ENCODE measurements at regions not wholly inside any gene's neighbourhood (a gene's known extent, or its start where the extent isn't known, plus 50 kb on each side); places are given as distances from the start of the nearest gene placed in this dataset.

DNA sequence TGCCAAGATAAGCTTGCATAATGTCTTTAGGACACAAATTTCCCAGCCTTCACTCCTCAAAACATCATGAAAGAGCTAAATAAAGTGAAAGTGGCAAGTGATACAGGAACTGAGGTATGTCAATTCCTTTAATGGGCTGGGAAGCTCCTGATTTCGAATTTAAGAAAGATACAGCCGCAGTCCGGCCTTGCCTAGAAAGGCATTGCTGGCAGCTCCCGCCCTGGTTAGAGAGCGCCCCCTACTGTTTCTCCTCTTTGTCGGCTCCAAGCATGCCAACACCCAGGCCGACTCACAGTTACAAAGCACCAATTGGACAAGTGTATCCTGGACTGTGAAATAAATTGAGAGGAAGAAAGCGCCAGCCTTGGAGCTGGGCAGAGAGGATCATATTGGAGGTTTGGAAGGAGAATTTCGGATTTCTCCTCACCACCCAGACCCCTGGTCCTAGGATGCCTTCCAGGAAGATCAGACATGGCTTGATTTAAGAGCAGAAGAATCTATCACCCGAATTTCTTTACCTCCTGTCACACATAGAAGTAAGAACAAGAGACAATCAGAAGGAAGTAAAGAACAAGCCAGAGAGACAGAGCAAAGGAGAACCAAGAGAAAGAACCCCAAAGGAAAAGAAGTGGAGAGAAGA, 84.0 kb downstream of the FAM76B start:
- peak overlapping the region; percentile 13 to 38 for H3K27ac ChIP-seq (ENCODE audit: low read depth in 2 of 2, low read length in 1 of 2)
- no peaks in the 10 kb centered on the region for H3K4me1 ChIP-seq (ENCODE audit: control insufficient read depth in 2 of 2, insufficient read depth in 2 of 2, low read length in 1 of 2)

DNA sequence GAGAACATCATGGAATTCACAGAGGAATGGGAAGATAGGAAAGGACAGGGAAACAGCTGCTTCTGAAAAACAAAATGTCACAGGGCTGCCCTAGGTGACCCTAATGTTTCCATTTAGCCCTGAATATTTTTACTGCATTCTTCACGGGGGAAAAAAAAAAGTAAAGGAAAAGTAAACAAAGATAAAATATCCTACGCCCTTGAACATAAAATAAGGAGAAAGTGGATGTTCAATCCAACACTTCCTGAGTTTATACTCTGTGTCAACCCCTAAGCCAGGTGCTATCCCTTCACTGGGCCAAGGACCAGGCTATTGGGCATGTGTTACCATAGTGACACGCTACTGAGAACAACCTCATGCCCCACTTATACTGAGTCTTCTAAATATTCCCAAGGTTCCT, 84.7 kb downstream of the FAM76B start:
- H3K9me3 ChIP-seq (ENCODE audit: control insufficient read depth in 2 of 2, insufficient read depth in 1 of 2, low read depth in 1 of 2, low read length in 1 of 2), result no peaks in the 10 kb centered on the region
- H3K27me3 ChIP-seq (ENCODE audit: control insufficient read depth in 1 of 2, insufficient read depth in 2 of 2, low read length in 2 of 2), result no peaks in the 10 kb centered on the region
- no peak overlapping the region for H3K4me3 ChIP-seq (ENCODE audit: low read depth in 1 of 2, low read length in 2 of 2)
- 48 to 51% methylated on average over 3 of the region's 3 CpGs for WGBS, 2 donors
- H3K4me1 ChIP-seq (ENCODE audit: control insufficient read depth in 2 of 2, insufficient read depth in 2 of 2, low read length in 1 of 2), result no peaks in the 10 kb centered on the region
- peak overlapping the region in 1 of 2 donors; percentile 43 for H3K27ac ChIP-seq (ENCODE audit: low read depth in 2 of 2, low read length in 1 of 2)
- H3K36me3 ChIP-seq (ENCODE audit: control insufficient read depth in 2 of 2, insufficient read depth in 2 of 2, low read length in 1 of 2), result no peaks in the 10 kb centered on the region

More for the DNA sequence above, 84.0 kb downstream of the FAM76B start:
- 10 to 11% methylated on average over 10 of the region's 10 CpGs for WGBS, 2 donors
- H3K4me3 ChIP-seq (ENCODE audit: low read depth in 1 of 2, low read length in 2 of 2), result no peak overlapping the region
- H3K9me3 ChIP-seq (ENCODE audit: control insufficient read depth in 2 of 2, insufficient read depth in 1 of 2, low read depth in 1 of 2, low read length in 1 of 2), result no peaks in the 10 kb centered on the region
- no peaks in the 10 kb centered on the region for H3K36me3 ChIP-seq (ENCODE audit: control insufficient read depth in 2 of 2, insufficient read depth in 2 of 2, low read length in 1 of 2)
- H3K27me3 ChIP-seq (ENCODE audit: control insufficient read depth in 1 of 2, insufficient read depth in 2 of 2, low read length in 2 of 2), result no peaks in the 10 kb centered on the region

DNA sequence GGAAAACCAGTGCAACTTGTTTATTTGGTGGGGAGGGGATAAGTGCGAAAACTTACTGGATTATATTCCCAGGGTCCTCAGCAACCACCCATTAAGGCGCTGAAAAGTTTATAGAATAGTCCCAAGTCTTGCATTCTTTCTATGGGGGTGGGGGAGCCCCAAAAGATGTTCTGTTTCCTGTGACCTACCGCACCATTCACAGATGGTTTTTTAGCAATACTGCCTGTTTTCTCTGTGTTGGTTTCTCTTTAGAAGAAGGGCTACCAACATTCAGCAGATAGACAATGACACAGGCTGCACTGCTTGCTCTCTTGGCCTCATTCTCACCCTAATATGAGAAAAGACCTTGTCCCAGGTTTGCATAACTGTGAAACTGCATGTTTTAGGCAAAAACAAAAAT, 86.5 kb downstream of the FAM76B start:
- H3K27ac ChIP-seq (ENCODE audit: low read depth in 2 of 2, low read length in 1 of 2), result peak overlapping the region in 1 of 2 donors; percentile 4
- no peaks in the 10 kb centered on the region for H3K9me3 ChIP-seq (ENCODE audit: control insufficient read depth in 2 of 2, insufficient read depth in 1 of 2, low read depth in 1 of 2, low read length in 1 of 2)
- H3K27me3 ChIP-seq (ENCODE audit: control insufficient read depth in 1 of 2, insufficient read depth in 2 of 2, low read length in 2 of 2), result no peaks in the 10 kb centered on the region
- H3K4me3 ChIP-seq (ENCODE audit: low read depth in 1 of 2, low read length in 2 of 2), result no peak overlapping the region
- H3K36me3 ChIP-seq (ENCODE audit: control insufficient read depth in 2 of 2, insufficient read depth in 2 of 2, low read length in 1 of 2), result no peaks in the 10 kb centered on the region
- 54 to 56% methylated on average over 3 of the region's 3 CpGs for WGBS, 2 donors
- no peaks in the 10 kb centered on the region for H3K4me1 ChIP-seq (ENCODE audit: control insufficient read depth in 2 of 2, insufficient read depth in 2 of 2, low read length in 1 of 2)

DNA sequence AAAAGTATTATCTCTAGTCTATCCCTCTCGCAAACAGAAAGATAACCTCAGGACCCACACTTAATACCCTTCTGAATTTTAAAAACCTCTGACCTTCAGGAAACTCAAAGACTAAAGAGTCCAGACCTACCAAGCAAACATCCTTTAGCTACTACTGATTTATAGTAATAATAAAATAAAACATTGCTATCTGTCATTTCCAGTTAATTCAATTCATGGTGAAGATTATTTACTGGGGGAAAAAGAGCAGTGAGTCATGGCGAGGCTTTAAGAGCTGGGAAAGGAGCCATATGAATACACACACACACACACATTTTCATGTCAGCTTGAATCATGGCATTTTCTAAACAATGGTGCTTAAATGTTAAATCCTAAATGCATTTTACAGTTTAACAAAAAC, 87.1 kb downstream of the FAM76B start:
- H3K27ac ChIP-seq (ENCODE audit: low read depth in 2 of 2, low read length in 1 of 2), result no peak overlapping the region

DNA sequence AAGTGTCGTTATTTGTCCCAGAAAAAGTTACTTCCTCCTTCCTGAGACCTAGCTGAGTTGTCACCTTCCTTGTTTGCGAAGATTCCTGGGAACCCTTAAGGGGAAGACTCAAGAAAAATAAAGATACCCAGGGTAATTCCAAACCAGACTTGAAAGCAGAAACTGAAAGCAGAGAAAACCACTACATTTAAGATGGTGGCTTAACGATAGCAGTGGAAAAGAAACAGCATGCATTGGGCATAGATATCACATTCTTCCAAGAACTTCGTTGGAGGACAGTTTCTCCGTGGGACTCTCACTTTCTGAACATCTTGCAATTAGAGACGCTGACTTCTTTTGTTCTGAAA, 89.1 kb downstream of the FAM76B start:
- Histone ChIP-seq H3K27ac (ENCODE audit: low read depth in 2 of 2, low read length in 1 of 2) (no peak overlapping the region), H3K4me1 (ENCODE audit: control insufficient read depth in 2 of 2, insufficient read depth in 2 of 2, low read length in 1 of 2) (no peaks in the 10 kb centered on the region)

More for the DNA sequence above, 87.1 kb downstream of the FAM76B start:
- 21 to 31% methylated on average over 2 of the region's 2 CpGs for WGBS, 2 donors
- no peaks in the 10 kb centered on the region for H3K9me3 ChIP-seq (ENCODE audit: control insufficient read depth in 2 of 2, insufficient read depth in 1 of 2, low read depth in 1 of 2, low read length in 1 of 2)
- H3K4me3 ChIP-seq (ENCODE audit: low read depth in 1 of 2, low read length in 2 of 2), result no peak overlapping the region
- H3K36me3 ChIP-seq (ENCODE audit: control insufficient read depth in 2 of 2, insufficient read depth in 2 of 2, low read length in 1 of 2), result no peaks in the 10 kb centered on the region
- no peaks in the 10 kb centered on the region for H3K4me1 ChIP-seq (ENCODE audit: control insufficient read depth in 2 of 2, insufficient read depth in 2 of 2, low read length in 1 of 2)
- no peaks in the 10 kb centered on the region for H3K27me3 ChIP-seq (ENCODE audit: control insufficient read depth in 1 of 2, insufficient read depth in 2 of 2, low read length in 2 of 2)

DNA sequence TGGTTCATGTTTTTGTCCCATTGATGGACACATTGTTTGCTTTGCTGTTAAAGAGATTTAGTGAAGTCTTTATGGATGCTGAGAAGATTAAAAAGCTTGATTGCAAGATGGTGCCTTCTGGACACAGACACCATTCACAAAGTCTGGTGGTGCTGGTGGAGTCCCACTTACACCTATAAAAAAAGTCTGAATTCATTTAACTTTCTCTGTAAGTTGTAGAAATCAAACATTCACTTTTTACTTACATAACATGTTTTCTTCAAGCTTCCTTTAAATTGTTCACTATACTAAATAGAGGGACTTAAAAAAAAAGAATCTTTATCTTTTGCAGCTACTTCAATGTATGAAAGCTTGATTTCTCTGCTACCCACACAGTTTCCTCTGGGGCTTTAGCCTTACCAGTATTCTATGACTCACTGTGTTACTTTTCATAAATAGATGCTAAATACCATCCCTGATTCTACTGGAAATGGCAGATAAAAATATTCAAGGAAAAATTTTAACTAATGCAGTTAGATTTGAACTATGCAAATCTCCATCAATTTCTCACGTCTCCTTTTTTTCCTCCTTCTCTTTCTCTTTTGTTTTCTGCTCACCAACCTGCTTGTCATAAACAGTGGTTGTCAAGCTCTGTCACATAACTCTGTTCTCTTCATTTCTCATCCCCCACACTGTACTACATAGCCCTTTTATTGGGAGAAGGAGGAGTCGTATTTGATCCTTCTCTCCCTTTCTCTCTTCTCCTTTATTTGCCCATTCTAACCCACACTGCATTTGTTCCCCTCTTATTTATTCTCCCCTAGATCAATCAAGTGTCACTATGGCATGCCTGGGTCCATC, 89.7 kb downstream of the FAM76B start:
- Histone ChIP-seq H3K27ac (ENCODE audit: low read depth in 2 of 2, low read length in 1 of 2) (no peak overlapping the region), H3K4me1 (ENCODE audit: control insufficient read depth in 2 of 2, insufficient read depth in 2 of 2, low read length in 1 of 2) (no peaks in the 10 kb centered on the region), H3K4me3 (ENCODE audit: low read depth in 1 of 2, low read length in 2 of 2) (no peak overlapping the region), H3K36me3 (ENCODE audit: control insufficient read depth in 2 of 2, insufficient read depth in 2 of 2, low read length in 1 of 2) (no peaks in the 10 kb centered on the region), H3K27me3 (ENCODE audit: control insufficient read depth in 1 of 2, insufficient read depth in 2 of 2, low read length in 2 of 2) (no peaks in the 10 kb centered on the region), H3K9me3 (ENCODE audit: control insufficient read depth in 2 of 2, insufficient read depth in 1 of 2, low read depth in 1 of 2, low read length in 1 of 2) (no peaks in the 10 kb centered on the region)
- 64% methylated on average over 2 of the region's 2 CpGs for WGBS, 2 donors

More for the DNA sequence above, 89.1 kb downstream of the FAM76B start:
- 71 to 81% methylated on average over 6 of the region's 6 CpGs for WGBS, 2 donors
- no peaks in the 10 kb centered on the region for H3K36me3 ChIP-seq (ENCODE audit: control insufficient read depth in 2 of 2, insufficient read depth in 2 of 2, low read length in 1 of 2)
- no peaks in the 10 kb centered on the region for H3K9me3 ChIP-seq (ENCODE audit: control insufficient read depth in 2 of 2, insufficient read depth in 1 of 2, low read depth in 1 of 2, low read length in 1 of 2)
- H3K4me3 ChIP-seq (ENCODE audit: low read depth in 1 of 2, low read length in 2 of 2), result no peak overlapping the region
- H3K27me3 ChIP-seq (ENCODE audit: control insufficient read depth in 1 of 2, insufficient read depth in 2 of 2, low read length in 2 of 2), result no peaks in the 10 kb centered on the region

DNA sequence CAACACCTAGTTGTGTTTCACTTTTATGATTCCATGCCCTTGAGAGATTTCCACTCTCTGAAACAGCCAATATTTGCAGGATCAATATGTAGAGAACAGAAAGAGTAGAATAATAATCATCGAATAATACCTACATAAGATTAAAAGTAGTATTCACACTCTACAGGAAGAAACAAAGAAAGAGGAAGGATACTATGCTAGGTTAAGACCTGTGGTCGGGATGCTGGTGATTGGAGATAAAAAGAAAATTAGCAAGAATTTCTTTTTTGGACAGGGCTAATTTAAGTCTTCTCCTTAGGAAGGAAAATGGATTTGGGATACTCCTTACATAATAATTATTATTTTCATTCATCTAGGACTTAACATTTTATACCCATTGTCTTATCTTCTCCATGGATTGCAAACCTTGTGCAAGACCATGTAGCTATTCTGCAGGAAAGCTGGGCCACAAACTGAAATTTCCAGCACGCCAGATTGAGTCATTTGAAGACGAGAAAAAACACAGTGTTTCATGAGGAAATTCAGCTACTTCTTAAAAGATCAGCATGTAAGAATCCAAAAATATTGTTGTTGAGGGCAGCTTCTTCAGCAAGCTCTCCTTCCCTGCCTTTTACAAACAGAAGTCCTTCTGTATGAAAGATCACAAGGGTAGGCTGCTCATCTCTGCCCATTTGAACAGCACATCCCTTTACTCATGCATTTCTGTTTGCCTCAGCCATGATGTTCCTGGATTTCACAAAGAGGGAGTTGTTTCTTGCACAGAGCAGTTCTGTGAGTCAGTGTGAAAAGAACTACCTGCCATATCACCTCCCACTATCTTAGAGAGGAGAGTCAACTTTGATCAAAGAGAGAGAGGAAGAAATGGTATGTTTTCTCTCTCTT, 90.7 kb downstream of the FAM76B start:
- Histone ChIP-seq H3K4me1 (ENCODE audit: control insufficient read depth in 2 of 2, insufficient read depth in 2 of 2, low read length in 1 of 2) (no peaks in the 10 kb centered on the region), H3K27ac (ENCODE audit: low read depth in 2 of 2, low read length in 1 of 2) (no peak overlapping the region), H3K36me3 (ENCODE audit: control insufficient read depth in 2 of 2, insufficient read depth in 2 of 2, low read length in 1 of 2) (no peaks in the 10 kb centered on the region), H3K9me3 (ENCODE audit: control insufficient read depth in 2 of 2, insufficient read depth in 1 of 2, low read depth in 1 of 2, low read length in 1 of 2) (no peaks in the 10 kb centered on the region), H3K27me3 (ENCODE audit: control insufficient read depth in 1 of 2, insufficient read depth in 2 of 2, low read length in 2 of 2) (no peaks in the 10 kb centered on the region), H3K4me3 (ENCODE audit: low read depth in 1 of 2, low read length in 2 of 2) (no peak overlapping the region)
- 66 to 70% methylated on average over 4 of the region's 4 CpGs for WGBS, 2 donors

DNA sequence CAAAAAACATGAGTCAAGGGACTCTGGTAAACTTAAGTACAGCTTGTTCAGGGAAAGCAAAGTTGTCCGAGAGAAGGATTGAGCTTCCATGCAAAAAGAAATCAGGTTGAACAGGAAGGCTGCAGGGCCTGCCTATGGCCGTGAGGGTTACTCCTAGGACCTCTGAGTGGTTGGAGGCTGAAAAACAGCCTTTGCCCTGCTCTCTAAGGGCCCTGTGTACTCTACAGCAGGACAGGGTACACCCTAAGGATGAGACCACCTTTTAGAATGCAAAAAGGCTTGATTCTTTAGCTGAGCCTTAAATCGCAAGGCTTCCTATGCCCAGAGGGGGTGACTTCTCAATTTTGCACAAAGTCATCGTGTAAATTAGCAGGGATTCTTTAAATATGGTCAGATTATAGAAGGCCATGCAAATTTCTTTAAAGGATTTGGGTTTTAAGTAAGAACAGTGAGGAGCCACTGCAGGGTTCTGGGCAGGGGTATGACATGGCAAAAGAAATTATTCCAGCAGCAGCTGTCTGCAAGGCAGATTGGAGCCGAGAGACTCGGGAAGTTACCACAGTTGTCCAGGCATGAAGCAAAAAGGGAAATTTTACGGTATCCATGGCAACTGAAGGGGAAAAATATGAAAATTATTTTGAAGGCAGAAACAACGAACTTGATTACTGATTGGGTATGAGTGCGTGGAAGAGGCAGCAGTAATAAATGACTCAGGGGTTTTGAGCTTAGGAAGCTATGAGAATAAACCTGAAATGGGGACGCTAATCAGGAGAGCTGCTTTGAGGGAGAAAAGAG, 91.8 kb downstream of the FAM76B start:
- Histone ChIP-seq H3K36me3 (ENCODE audit: control insufficient read depth in 2 of 2, insufficient read depth in 2 of 2, low read length in 1 of 2) (no peaks in the 10 kb centered on the region), H3K4me1 (ENCODE audit: control insufficient read depth in 2 of 2, insufficient read depth in 2 of 2, low read length in 1 of 2) (no peaks in the 10 kb centered on the region), H3K4me3 (ENCODE audit: low read depth in 1 of 2, low read length in 2 of 2) (no peak overlapping the region), H3K9me3 (ENCODE audit: control insufficient read depth in 2 of 2, insufficient read depth in 1 of 2, low read depth in 1 of 2, low read length in 1 of 2) (no peaks in the 10 kb centered on the region), H3K27ac (ENCODE audit: low read depth in 2 of 2, low read length in 1 of 2) (no peak overlapping the region), H3K27me3 (ENCODE audit: control insufficient read depth in 1 of 2, insufficient read depth in 2 of 2, low read length in 2 of 2) (no peaks in the 10 kb centered on the region)
- 81% methylated on average over 10 of the region's 10 CpGs for WGBS, 2 donors

DNA sequence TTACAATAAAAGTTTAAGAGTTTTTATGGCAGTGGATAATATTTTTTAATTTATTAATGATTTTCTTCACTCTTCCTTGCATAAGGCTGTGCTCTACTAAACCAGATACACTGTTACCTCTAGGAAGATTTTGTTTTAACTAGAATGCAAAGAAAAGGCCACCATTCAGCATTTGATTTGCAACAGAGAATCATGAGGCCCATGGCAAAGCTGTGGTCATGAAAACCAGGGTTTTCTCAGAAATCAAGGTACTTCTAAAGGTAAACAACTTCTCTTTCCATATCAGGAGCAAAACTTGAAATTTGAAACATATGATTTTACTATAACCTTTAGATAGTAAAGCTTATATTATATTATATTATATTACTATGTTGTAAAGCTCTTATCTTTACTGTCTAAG, 94.4 kb downstream of the FAM76B start:
- no peaks in the 10 kb centered on the region for H3K4me1 ChIP-seq (ENCODE audit: control insufficient read depth in 2 of 2, insufficient read depth in 2 of 2, low read length in 1 of 2)
- H3K27me3 ChIP-seq (ENCODE audit: control insufficient read depth in 1 of 2, insufficient read depth in 2 of 2, low read length in 2 of 2), result no peaks in the 10 kb centered on the region
- no peaks in the 10 kb centered on the region for H3K9me3 ChIP-seq (ENCODE audit: control insufficient read depth in 2 of 2, insufficient read depth in 1 of 2, low read depth in 1 of 2, low read length in 1 of 2)
- H3K27ac ChIP-seq (ENCODE audit: low read depth in 2 of 2, low read length in 1 of 2), result no peak overlapping the region
- H3K4me3 ChIP-seq (ENCODE audit: low read depth in 1 of 2, low read length in 2 of 2), result no peak overlapping the region
- H3K36me3 ChIP-seq (ENCODE audit: control insufficient read depth in 2 of 2, insufficient read depth in 2 of 2, low read length in 1 of 2), result no peaks in the 10 kb centered on the region

Data from esophagus (tissue), 2 donors.